HepG2 (cell line): ENCODE measurements at regions not wholly inside any gene's neighbourhood (a gene's known extent, or its start where the extent isn't known, plus 50 kb on each side); places are given as distances from the start of the nearest gene placed in this dataset.

ENCODE experiments used
- ATAC-seq: fragments of 200-7000 bp; cut with Tn5 transposase; 3 replicates; pipeline ENCODE4 v1.9.1; 2020; ENCODE audit warnings: mild to moderate bottlenecking, moderate library complexity
- BruUV-seq: library from RNA; stranded (reverse); fragments of 400-500 nt; replicated peaks from 2 replicates; lab custom pipeline; 2021; lab: Mats Ljungman, UMichigan
- CTCF ChIA-PET: fragments of 300-600 bp; formaldehyde crosslinking; extraction: SDS; loops from one replicate; lab custom pipeline; 2021; ENCODE audit warnings: low total read pairs, inconsistent platforms, low intra/inter-chr PET ratio; lab: Yijun Ruan, JAX
- POLR2A ChIA-PET: fragments of 350-600 bp; sonication (Branson Sonifier 250); formaldehyde crosslinking; loops from one replicate; lab custom pipeline; 2020; ENCODE audit warnings: antibody characterized with exemption, inconsistent platforms; lab: Yijun Ruan, JAX
- DNase-seq: peaks from one replicate; pipeline ENCODE4 v3.0.0-alpha.2; 2015; ENCODE audit warnings: low spot score
- FAIRE-seq: peaks from 3 replicates; lab custom pipeline; 2011; peaks lifted over from hg19 to GRCh38; lab: Jason Lieb, UNC
- H2AFZ ChIP-seq: one replicate; pipeline ENCODE4 v1.6.1; 2011; ENCODE audit warnings: low read length, inconsistent platforms
- H3K27ac ChIP-seq: fragments of 300-600 bp; 3 replicates; pipeline ENCODE4 v1.8.0; 2011; ENCODE audit warnings: mixed run types, mild to moderate bottlenecking, mixed read lengths, low read length, inconsistent platforms; ENCODE audit not compliant: insufficient read depth; ENCODE audit errors: extremely low read length
- H3K27me3 ChIP-seq, 2 experiments: fragments of 200-600 bp in 1 of 2; 2 replicates in 1 of 2; 3 replicates in 1 of 2; pipeline versions ENCODE4 v1.6.0 to v1.8.0; 2011; ENCODE audit warnings: low read length in 2 of 2, mild to moderate bottlenecking in 2 of 2, moderate library complexity in 2 of 2, inconsistent platforms in 1 of 2; ENCODE audit not compliant: insufficient read depth in 2 of 2, control insufficient read depth in 1 of 2
- H3K36me3 ChIP-seq, 2 experiments: fragments of 200-600 bp in 1 of 2; replicated peaks in 1 of 2; 2 replicates in 1 of 2; 3 replicates in 1 of 2; pipeline versions ENCODE4 v1.5.1 to v1.8.0; 2011; ENCODE audit warnings: low read length in 2 of 2, inconsistent platforms in 1 of 2; ENCODE audit not compliant: insufficient read depth in 2 of 2, control insufficient read depth in 1 of 2
- H3K4me1 ChIP-seq: 2 replicates; pipeline ENCODE4 v1.5.1; 2012; ENCODE audit warnings: low read length, inconsistent platforms; ENCODE audit not compliant: insufficient read depth
- H3K4me2 ChIP-seq: 2 replicates; pipeline ENCODE4 v1.6.0; 2011; ENCODE audit warnings: low read depth, low read length, inconsistent platforms
- H3K4me3 ChIP-seq, 3 experiments: fragments of 200-600 bp in 1 of 3; sonication (generic), shearing (Covaris generic) in 1 of 3; replicated peaks in 1 of 3; 2 replicates each; pipeline ENCODE4 v1.5.1; 2011 to 2016; ENCODE audit warnings: low read length in 3 of 3, inconsistent platforms in 2 of 3, low read depth in 2 of 3, mild to moderate bottlenecking in 2 of 3, control low read depth in 1 of 3, mixed read lengths in 1 of 3; ENCODE audit not compliant: insufficient read depth in 1 of 3
- H3K79me2 ChIP-seq: one replicate; pipeline ENCODE4 v1.6.1; 2011; ENCODE audit warnings: low read length, inconsistent platforms; ENCODE audit not compliant: insufficient read depth
- H3K9ac ChIP-seq: 2 replicates; pipeline ENCODE4 v1.6.0; 2011; ENCODE audit warnings: mild to moderate bottlenecking, low read depth, low read length, inconsistent platforms; ENCODE audit not compliant: insufficient read depth
- H3K9me3 ChIP-seq: 2 replicates; pipeline ENCODE4 v1.5.1; 2012; ENCODE audit warnings: mild to moderate bottlenecking, low read length
- H4K20me1 ChIP-seq: 2 replicates; pipeline ENCODE4 v1.6.0; 2011; ENCODE audit warnings: inconsistent platforms, mild to moderate bottlenecking, low read length, moderate library complexity; ENCODE audit not compliant: insufficient read depth
- EEA1 ChIP-seq: sonication (generic); formaldehyde crosslinking; IDR thresholded peaks from 2 replicates; pipeline ENCODE4 v1.5.1; 2020; ENCODE audit warnings: mild to moderate bottlenecking, missing genetic modification reagents, borderline replicate concordance
- EP300 ChIP-seq, 3 experiments: sonication (generic) in 1 of 3; formaldehyde crosslinking in 1 of 3; IDR thresholded peaks; 2 replicates each; pipeline versions ENCODE4 v1.5.1 to v1.6.1; 2011 to 2020; ENCODE audit warnings: low read depth in 2 of 3, low read length in 2 of 3, borderline replicate concordance in 1 of 3, improper control_type of control experiment in 1 of 3, mild to moderate bottlenecking in 1 of 3, missing genetic modification reagents in 1 of 3, moderate library complexity in 1 of 3
- FOXA3 ChIP-seq: IDR thresholded peaks from 2 replicates; pipeline ENCODE4 v1.6.1; 2016; ENCODE audit warnings: missing genetic modification reagents, missing compliant biosample characterization
- GLI4 ChIP-seq: sonication (generic); formaldehyde crosslinking; IDR thresholded peaks from 2 replicates; pipeline ENCODE4 v1.5.1; 2020; ENCODE audit warnings: missing genetic modification reagents, mild to moderate bottlenecking, moderate library complexity, borderline replicate concordance
- LBX2 ChIP-seq: sonication (generic); formaldehyde crosslinking; IDR thresholded peaks from 2 replicates; pipeline ENCODE4 v1.5.0; 2020; ENCODE audit warnings: missing genetic modification reagents, mild to moderate bottlenecking, borderline replicate concordance
- NFE2 ChIP-seq: sonication (generic); formaldehyde crosslinking; IDR thresholded peaks from 2 replicates; pipeline ENCODE4 v1.4.0; 2020; ENCODE audit warnings: missing genetic modification reagents
- TARDBP ChIP-seq: sonication (generic); formaldehyde crosslinking; IDR thresholded peaks from 2 replicates; pipeline ENCODE4 v1.8.0; 2022; ENCODE audit warnings: mild to moderate bottlenecking, missing genetic modification reagents
- TCF7 ChIP-seq: sonication (generic); IDR thresholded peaks from 2 replicates; pipeline ENCODE4 v1.6.1; 2016; ENCODE audit warnings: antibody characterized with exemption, low read depth
- ZNF101 ChIP-seq: sonication (generic); formaldehyde crosslinking; IDR thresholded peaks from 2 replicates; pipeline ENCODE4 v1.4.0; 2020; ENCODE audit warnings: mild to moderate bottlenecking, low read depth, missing genetic modification reagents, borderline replicate concordance
- ZNF256 ChIP-seq: sonication (generic); formaldehyde crosslinking; conservative IDR thresholded peaks from 2 replicates; pipeline ENCODE4 v1.4.0; 2020; ENCODE audit warnings: missing genetic modification reagents
- ZNF3 ChIP-seq: IDR thresholded peaks from 2 replicates; pipeline ENCODE4 v1.7.0; 2017; ENCODE audit warnings: inconsistent platforms
- ZNF331 ChIP-seq: sonication (generic); formaldehyde crosslinking; IDR thresholded peaks from 2 replicates; pipeline ENCODE4 v1.4.0; 2020; ENCODE audit warnings: missing genetic modification reagents
- ZNF616 ChIP-seq: sonication (generic); formaldehyde crosslinking; IDR thresholded peaks from 2 replicates; pipeline ENCODE4 v1.5.0; 2020; ENCODE audit warnings: low read depth, mild to moderate bottlenecking, missing genetic modification reagents
- ZNF660 ChIP-seq: sonication (generic); formaldehyde crosslinking; IDR thresholded peaks from 2 replicates; pipeline ENCODE4 v1.5.1; 2020; ENCODE audit warnings: mild to moderate bottlenecking, low read depth, missing genetic modification reagents, borderline replicate concordance
- ZNF710 ChIP-seq: sonication (generic); formaldehyde crosslinking; IDR thresholded peaks from 2 replicates; pipeline ENCODE4 v1.5.0; 2020; ENCODE audit warnings: mild to moderate bottlenecking, missing genetic modification reagents, borderline replicate concordance
- WGBS: methylation state at CpG from one replicate; pipeline ENCODE4 v1.1.6; 2017; ENCODE audit warnings: low lambda C conversion rate; 5-methylcytosine and 5-hydroxymethylcytosine counted together
- in situ Hi-C: cut with HindIII; loops from 2 replicates; pipeline ENCODE4 v1.10.0; 2017; ENCODE audit warnings: low pct_unique_long_range_greater_than_20kb; ENCODE audit not compliant: extremely low pct_ligation_motif_present
- intact Hi-C: fragments of 100-400 bp; cut with micrococcal nuclease; formaldehyde crosslinking; loops from one replicate; pipeline ENCODE4 v1.10.0; 2022; ENCODE audit not compliant: unreplicated experiment

GRCh38 chr13:90414691-90415596, 932.5 kb upstream of the MIR17HG start:
- no peak overlapping the region for H3K4me2 ChIP-seq
- no peaks in the 10 kb centered on the region for H3K36me3 ChIP-seq
- TF ChIP-seq TARDBP (CRISPR knock-in tag), result no peak
- no peak for TF ChIP-seq FOXA3 (CRISPR knock-in tag)
- no peak for TF ChIP-seq ZNF710 (CRISPR knock-in tag)
- no peak for TF ChIP-seq LBX2 (CRISPR knock-in tag)
- TF ChIP-seq GLI4 (CRISPR knock-in tag), result no peak
- TF ChIP-seq NFE2, result no peak
- no peak for TF ChIP-seq EEA1 (CRISPR knock-in tag)
- TF ChIP-seq EP300 (IDR thresholded peaks at IDR 0.05; ENCODE audit: low read depth in 2 of 2, low read length in 2 of 2), result no peak
- no peak for TF ChIP-seq EP300 (CRISPR knock-in tag; IDR thresholded peaks at IDR 0.05; ENCODE audit: borderline replicate concordance)
- TF ChIP-seq ZNF660 (CRISPR knock-in tag), result no peak
- no peak for TF ChIP-seq ZNF101 (CRISPR knock-in tag)
- TF ChIP-seq ZNF256, result no peak
- TF ChIP-seq ZNF3 (CRISPR knock-in tag), result no peak
- TF ChIP-seq ZNF331 (CRISPR knock-in tag), result no peak
- no peak for TF ChIP-seq TCF7
- no peak for TF ChIP-seq ZNF616 (CRISPR knock-in tag)
- intact Hi-C loops, result no loop called here
- H3K4me1 ChIP-seq, result no peaks in the 10 kb centered on the region
- WGBS, result 2% methylated on average over 3 of the region's 3 CpGs
- in situ Hi-C loops, result no loop called here
- no TSS peak for BruUV-seq
- DNase-seq (no peak), FAIRE-seq (no peak), ATAC-seq (no peak)
- no peaks in the 10 kb centered on the region for H3K79me2 ChIP-seq
- no peak overlapping the region for H3K4me3 ChIP-seq
- H3K27me3 ChIP-seq, result no peaks in the 10 kb centered on the region
- POLR2A ChIA-PET, result no interaction called here
- CTCF ChIA-PET, result no interaction called here
- no peak overlapping the region for H3K27ac ChIP-seq
- H4K20me1 ChIP-seq, result no peaks in the 10 kb centered on the region
- H3K9me3 ChIP-seq, result peaks cover 43% of the 10 kb centered on the region
- no peak overlapping the region for H3K9ac ChIP-seq
- no peak overlapping the region for H2AFZ ChIP-seq
